Transverse colon (tissue), 4 donors: ENCODE measurements at regions not wholly inside any gene's neighbourhood (a gene's known extent, or its start where the extent isn't known, plus 50 kb on each side); places are given as distances from the start of the nearest gene placed in this dataset.

ENCODE experiments used
- EP300 ChIP-seq: sonication (generic); formaldehyde crosslinking; IDR thresholded peaks from one replicate; pipeline ENCODE4 v1.6.1; 2017; ENCODE audit warnings: antibody characterized with exemption, low read depth
- POLR2A ChIP-seq: fragments of 450-650 bp; IDR thresholded peaks from one replicate; pipeline ENCODE4 v1.6.1; 2016; ENCODE audit warnings: antibody characterized with exemption, mild to moderate bottlenecking, moderate library complexity
- POLR2AphosphoS5 ChIP-seq, 3 donors: sonication (generic); formaldehyde crosslinking; IDR thresholded peaks; one replicate each; pipeline ENCODE4 v1.6.1; 2016; ENCODE audit warnings: antibody characterized with exemption in 3 of 3
- TF ChIP-seq, protein P1 (sequence below), 5 experiments: fragments of 200-600 bp in 3 of 5; fragments of 450-650 bp in 2 of 5; sonication (generic) in 3 of 5; IDR thresholded peaks; 1 replicate in 2 of 5; 2 replicates in 3 of 5; pipeline ENCODE4 v1.5.1; 2016 to 2017; ENCODE audit warnings: antibody characterized with exemption in 5 of 5, inconsistent platforms in 3 of 5, mild to moderate bottlenecking in 2 of 5, moderate library complexity in 1 of 5

DNA sequence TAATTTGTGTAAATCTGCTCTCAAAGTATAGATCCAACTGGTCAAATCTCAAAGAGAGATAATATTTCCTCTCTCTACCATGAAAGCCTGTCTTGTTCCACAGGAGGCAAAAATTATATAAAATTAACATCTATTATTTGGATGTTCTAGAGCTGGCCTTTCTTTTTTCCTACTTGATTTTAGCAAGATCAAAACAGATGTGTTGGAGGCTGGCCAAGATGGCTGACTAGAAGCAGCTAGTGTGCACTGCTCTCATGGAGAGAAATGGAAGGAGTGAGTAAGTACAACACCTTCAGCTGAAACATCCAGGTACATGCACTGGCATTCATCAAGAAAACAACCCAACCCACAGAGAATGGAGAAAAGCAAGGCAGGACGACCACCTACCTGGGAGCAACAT is 298.6 kb upstream of the SLC24A2 start:
- no peak for TF ChIP-seq POLR2AphosphoS5 (IDR thresholded peaks at IDR 0.05)
- TF ChIP-seq, protein P1, sequence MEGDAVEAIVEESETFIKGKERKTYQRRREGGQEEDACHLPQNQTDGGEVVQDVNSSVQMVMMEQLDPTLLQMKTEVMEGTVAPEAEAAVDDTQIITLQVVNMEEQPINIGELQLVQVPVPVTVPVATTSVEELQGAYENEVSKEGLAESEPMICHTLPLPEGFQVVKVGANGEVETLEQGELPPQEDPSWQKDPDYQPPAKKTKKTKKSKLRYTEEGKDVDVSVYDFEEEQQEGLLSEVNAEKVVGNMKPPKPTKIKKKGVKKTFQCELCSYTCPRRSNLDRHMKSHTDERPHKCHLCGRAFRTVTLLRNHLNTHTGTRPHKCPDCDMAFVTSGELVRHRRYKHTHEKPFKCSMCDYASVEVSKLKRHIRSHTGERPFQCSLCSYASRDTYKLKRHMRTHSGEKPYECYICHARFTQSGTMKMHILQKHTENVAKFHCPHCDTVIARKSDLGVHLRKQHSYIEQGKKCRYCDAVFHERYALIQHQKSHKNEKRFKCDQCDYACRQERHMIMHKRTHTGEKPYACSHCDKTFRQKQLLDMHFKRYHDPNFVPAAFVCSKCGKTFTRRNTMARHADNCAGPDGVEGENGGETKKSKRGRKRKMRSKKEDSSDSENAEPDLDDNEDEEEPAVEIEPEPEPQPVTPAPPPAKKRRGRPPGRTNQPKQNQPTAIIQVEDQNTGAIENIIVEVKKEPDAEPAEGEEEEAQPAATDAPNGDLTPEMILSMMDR (IDR thresholded peaks at IDR 0.05) = no peak
- TF ChIP-seq POLR2A = no peak
- TF ChIP-seq EP300 = no peak
